H1 (cell line): ENCODE measurements at regions not wholly inside any gene's neighbourhood (a gene's known extent, or its start where the extent isn't known, plus 50 kb on each side); places are given as distances from the start of the nearest gene placed in this dataset.

Experiments used
- CTCF ChIA-PET: fragments of 300-600 bp; sonication (Branson Sonifier 250); formaldehyde crosslinking; loops from one replicate; lab custom pipeline; 2021; ENCODE audit not compliant: partially characterized antibody; lab: Charles Lee
- POLR2A ChIA-PET: fragments of 300-600 bp; sonication (Branson Sonifier 250); formaldehyde crosslinking; loops from one replicate; lab custom pipeline; 2021; ENCODE audit warnings: inconsistent platforms; ENCODE audit not compliant: partially characterized antibody; lab: Charles Lee
- DNase-seq, 2 experiments: peaks; one replicate each; pipeline versions ENCODE4 v3.0.0 to v3.0.0-alpha.2; 2010 to 2022; ENCODE audit warnings: low spot score in 2 of 2, low read depth in 1 of 2, mixed read lengths in 1 of 2
- FAIRE-seq: peaks from 2 replicates; lab custom pipeline; 2011; peaks lifted over from hg19 to GRCh38; lab: Jason Lieb, UNC
- H2AFZ ChIP-seq: 2 replicates; pipeline ENCODE4 v1.8.1; 2012; ENCODE audit warnings: low read length, inconsistent platforms
- H2AK5ac ChIP-seq: 2 replicates; pipeline ENCODE4 v1.6.1; 2013; ENCODE audit warnings: low read depth, low read length
- H2BK120ac ChIP-seq: replicated peaks from 2 replicates; pipeline ENCODE3; 2013; ENCODE audit warnings: low read depth, low read length, inconsistent platforms
- H2BK12ac ChIP-seq: 2 replicates; pipeline ENCODE4 v1.6.1; 2013; ENCODE audit warnings: low read depth, low read length
- H2BK15ac ChIP-seq: 2 replicates; pipeline ENCODE4 v1.6.1; 2013; ENCODE audit warnings: low read length
- H2BK20ac ChIP-seq: 2 replicates; pipeline ENCODE4 v1.6.1; 2013; ENCODE audit warnings: low read length
- H2BK5ac ChIP-seq: 2 replicates; pipeline ENCODE4 v1.6.1; 2013; ENCODE audit warnings: low read depth, low read length
- H3K14ac ChIP-seq: 2 replicates; pipeline ENCODE4 v1.6.1; 2013; ENCODE audit warnings: inconsistent platforms; ENCODE audit not compliant: insufficient read length
- H3K18ac ChIP-seq: 2 replicates; pipeline ENCODE4 v1.6.1; 2013; ENCODE audit warnings: low read length; ENCODE audit errors: extremely low read depth
- H3K23ac ChIP-seq: 2 replicates; pipeline ENCODE4 v1.6.1; 2013; ENCODE audit warnings: inconsistent platforms; ENCODE audit not compliant: insufficient read length
- H3K23me2 ChIP-seq: 2 replicates; pipeline ENCODE4 v1.6.1; 2013; ENCODE audit warnings: low read depth, low read length
- H3K27ac ChIP-seq: 2 replicates; pipeline ENCODE4 v1.6.1; 2011; ENCODE audit warnings: low read depth, low read length, inconsistent platforms
- H3K27me3 ChIP-seq, 4 experiments: replicated peaks in 1 of 4; 1 replicate in 1 of 4; 2 replicates in 3 of 4; pipeline versions ENCODE4 v1.6.1 to v1.8.1; 2011 to 2013; ENCODE audit warnings: low read length in 3 of 4, mild to moderate bottlenecking in 3 of 4, inconsistent platforms in 2 of 4, mixed read lengths in 2 of 4, moderate library complexity in 1 of 4; ENCODE audit not compliant: control insufficient read depth in 3 of 4, insufficient read depth in 3 of 4; ENCODE audit errors: extremely low read depth in 1 of 4
- H3K36me3 ChIP-seq, 4 experiments: 2 replicates each; pipeline versions ENCODE4 v1.6.1 to v1.8.1; 2011 to 2013; ENCODE audit warnings: mild to moderate bottlenecking in 4 of 4, low read length in 3 of 4, moderate library complexity in 2 of 4, control low read depth in 1 of 4, inconsistent platforms in 1 of 4; ENCODE audit not compliant: insufficient read depth in 4 of 4, control insufficient read depth in 2 of 4
- H3K4ac ChIP-seq: replicated peaks from 2 replicates; pipeline ENCODE3; 2013; ENCODE audit warnings: low read length, low read depth, mixed read lengths, inconsistent platforms; ENCODE audit not compliant: insufficient read length
- H3K4me1 ChIP-seq, 4 experiments: replicated peaks in 1 of 4; 1 replicate in 1 of 4; 2 replicates in 3 of 4; pipeline versions ENCODE4 v1.6.1 to v1.8.1; 2011 to 2013; ENCODE audit warnings: low read length in 3 of 4, inconsistent platforms in 2 of 4, mixed read lengths in 1 of 4; ENCODE audit not compliant: insufficient read depth in 4 of 4, control insufficient read depth in 3 of 4
- H3K4me2 ChIP-seq, 2 experiments: 2 replicates each; pipeline versions ENCODE4 v1.6.1 to v1.8.1; 2011 to 2013; ENCODE audit warnings: low read depth in 2 of 2, low read length in 2 of 2, control low read depth in 1 of 2, inconsistent platforms in 1 of 2, mild to moderate bottlenecking in 1 of 2; ENCODE audit not compliant: insufficient read depth in 1 of 2
- H3K4me3 ChIP-seq, 4 experiments: fragments of 200-600, 300-600 bp in 1 of 4; sonication (generic), shearing (Covaris generic), sonication (Bioruptor Twin) in 1 of 4; 2 replicates each; pipeline versions ENCODE4 v1.5.1 to v1.8.1; 2011 to 2016; ENCODE audit warnings: low read length in 4 of 4, low read depth in 3 of 4, control low read depth in 2 of 4, inconsistent platforms in 2 of 4, mild to moderate bottlenecking in 2 of 4, mixed read lengths in 1 of 4, moderate library complexity in 1 of 4; ENCODE audit not compliant: insufficient read depth in 2 of 4; ENCODE audit errors: extremely low read depth in 1 of 4
- H3K56ac ChIP-seq: replicated peaks from 2 replicates; pipeline ENCODE3; 2013; ENCODE audit warnings: low read depth, mild to moderate bottlenecking, mixed read lengths, low read length, inconsistent platforms; ENCODE audit not compliant: insufficient read length
- H3K79me1 ChIP-seq: 2 replicates; pipeline ENCODE4 v1.6.1; 2013; ENCODE audit warnings: low read depth, low read length, control low read depth
- H3K79me2 ChIP-seq, 2 experiments: 2 replicates each; pipeline versions ENCODE4 v1.6.1 to v1.8.1; 2012 to 2013; ENCODE audit warnings: low read length in 2 of 2, mild to moderate bottlenecking in 2 of 2, inconsistent platforms in 1 of 2; ENCODE audit not compliant: insufficient read depth in 2 of 2, control insufficient read depth in 1 of 2
- H3K9ac ChIP-seq, 4 experiments: replicated peaks in 1 of 4; 1 replicate in 1 of 4; 2 replicates in 3 of 4; pipeline versions ENCODE4 v1.6.1 to v1.8.1; 2011 to 2013; ENCODE audit warnings: low read depth in 3 of 4, low read length in 3 of 4, control low read depth in 2 of 4, mild to moderate bottlenecking in 2 of 4, moderate library complexity in 2 of 4, inconsistent platforms in 1 of 4; ENCODE audit errors: extremely low read depth in 1 of 4
- H3K9me3 ChIP-seq, 2 experiments: 2 replicates each; pipeline versions ENCODE4 v1.6.1 to v1.8.1; 2012 to 2013; ENCODE audit warnings: mild to moderate bottlenecking in 2 of 2, moderate library complexity in 2 of 2, control low read depth in 1 of 2, inconsistent platforms in 1 of 2, low read depth in 1 of 2, low read length in 1 of 2, mixed read lengths in 1 of 2; ENCODE audit not compliant: insufficient read depth in 2 of 2
- H4K20me1 ChIP-seq, 2 experiments: replicated peaks in 1 of 2; 2 replicates each; pipeline versions ENCODE3 to v1.8.1; 2011 to 2013; ENCODE audit warnings: inconsistent platforms in 2 of 2, low read length in 2 of 2, mild to moderate bottlenecking in 1 of 2; ENCODE audit not compliant: insufficient read depth in 2 of 2, control insufficient read depth in 1 of 2
- H4K5ac ChIP-seq: 2 replicates; pipeline ENCODE4 v1.6.1; 2013; ENCODE audit warnings: low read length, low read depth, mixed read lengths, inconsistent platforms; ENCODE audit not compliant: insufficient read length
- H4K8ac ChIP-seq: 2 replicates; pipeline ENCODE4 v1.8.0; 2013; ENCODE audit warnings: mild to moderate bottlenecking, moderate library complexity, low read length, inconsistent platforms; ENCODE audit not compliant: insufficient read depth; ENCODE audit errors: extremely low read depth
- H4K91ac ChIP-seq: replicated peaks from 2 replicates; pipeline ENCODE3; 2013; ENCODE audit warnings: low read length, mixed read lengths, inconsistent platforms; ENCODE audit not compliant: insufficient read length
- ATF2 ChIP-seq: IDR thresholded peaks from 2 replicates; pipeline ENCODE4 v1.6.1; 2012; ENCODE audit warnings: low read length, inconsistent platforms
- ATF3 ChIP-seq: IDR thresholded peaks from 2 replicates; pipeline ENCODE4 v1.6.1; 2011; ENCODE audit warnings: low read depth, mild to moderate bottlenecking, low read length; ENCODE audit not compliant: insufficient read depth
- CBX8 ChIP-seq: fragments of 300-800, 300-1000 bp; sonication (generic); IDR thresholded peaks from 2 replicates; pipeline ENCODE4 v1.7.1; 2016; ENCODE audit warnings: low read depth, low read length, borderline replicate concordance
- CHD2 ChIP-seq: IDR thresholded peaks from 2 replicates; pipeline ENCODE4 v1.6.1; 2012; ENCODE audit warnings: low read length, improper control_type of control experiment
- KDM4A ChIP-seq: IDR thresholded peaks from one replicate; pipeline ENCODE4 v1.7.1; 2012; ENCODE audit warnings: low read depth, mild to moderate bottlenecking, moderate library complexity, low read length, inconsistent platforms; ENCODE audit not compliant: severe bottlenecking
- TAF1 ChIP-seq: IDR thresholded peaks from 2 replicates; pipeline ENCODE4 v1.6.1; 2011; ENCODE audit warnings: mild to moderate bottlenecking, low read depth, low read length
- WGBS, 2 experiments: shearing (Covaris generic) in 1 of 2; methylation state at CpG; one replicate each; pipeline versions ENCODE4 v1.1.6 to v1.1.7; 2013 to 2015; ENCODE audit warnings: low lambda C conversion rate in 2 of 2, mixed read lengths in 2 of 2, inconsistent platforms in 1 of 2, low coverage in 1 of 2, missing lambda C conversion rate in 1 of 2; ENCODE audit not compliant: insufficient replicate concordance in 2 of 2, insufficient coverage in 1 of 2, insufficient read length in 1 of 2; ENCODE audit errors: extremely low coverage in 1 of 2, missing lambda C conversion rate in 1 of 2; 5-methylcytosine and 5-hydroxymethylcytosine counted together

- Histone ChIP-seq H2AK5ac (no peak overlapping the region), H3K4me3 (no peak overlapping the region), H4K20me1 (no peaks in the 10 kb centered on the region), H3K9me3 (no peaks in the 10 kb centered on the region), H2BK5ac (no peak overlapping the region), H4K5ac (no peak overlapping the region), H3K4me2 (no peak overlapping the region), H2BK15ac (no peak overlapping the region), H2BK20ac (no peak overlapping the region), H3K27ac (no peak overlapping the region), H3K18ac (no peak overlapping the region), H3K27me3 (no peaks in the 10 kb centered on the region), H3K56ac (no peak overlapping the region), H3K9ac (no peak overlapping the region), H3K79me2 (no peaks in the 10 kb centered on the region), H3K14ac (no peak overlapping the region), H4K91ac (no peak overlapping the region), H3K36me3 (no peaks in the 10 kb centered on the region), H4K8ac (no peak overlapping the region), H3K4ac (no peak overlapping the region), H2BK120ac (no peak overlapping the region), H3K23me2 (no peaks in the 10 kb centered on the region), H3K4me1 (peaks cover 0 to 10% (median 5%) of the 10 kb centered on the region in 4 experiments; a peak in 3 of 7 replicates), H2AFZ (no peak overlapping the region), H3K79me1 (no peaks in the 10 kb centered on the region), H2BK12ac (no peak overlapping the region), H3K23ac (no peak overlapping the region)
- TF ChIP-seq CHD2 (no peak), TAF1 (no peak), CBX8 (no peak), ATF3 (no peak), ATF2 (no peak), KDM4A (no peak)
- 43% methylated on average over 1 of the region's 1 CpG; no CpG with 5 or more reads in 1 of the 2 experiments for WGBS, 2 experiments
- CTCF ChIA-PET = interaction anchor here (0.8 to 1.2 kb wide), 3 partner anchors 12 to 49 kb away, joined by 3 to 5 read pairs (median 3); no protein-coding TSS in a partner anchor
- POLR2A ChIA-PET = interaction anchor here (0.6 kb wide), 1 partner anchor 12 kb away, joined by 3 read pairs; no protein-coding TSS in a partner anchor
- FAIRE-seq (no peak), DNase-seq (no peak)
Observed at GRCh38 chr1:216936779-216937178, 213.6 kb upstream of the ESRRG start.
